Aorta (tissue), 5 donors: ENCODE measurements at regions not wholly inside any gene's neighbourhood (a gene's known extent, or its start where the extent isn't known, plus 50 kb on each side); places are given as distances from the start of the nearest gene placed in this dataset.

Experiments
- ATAC-seq: fragments of 200-7000 bp; cut with Tn5 transposase; one replicate; pipeline ENCODE4 v1.9.1; 2022; ENCODE audit warnings: moderate library complexity; ENCODE audit not compliant: low FRiP score
- DNase-seq, 2 donors: peaks; one replicate each; pipeline ENCODE4 v3.0.0-alpha.2; 2020
- H3K27ac ChIP-seq, 2 donors: one replicate each; pipeline ENCODE4 v1.5.1; 2013; ENCODE audit warnings: low read length in 2 of 2, mild to moderate bottlenecking in 2 of 2, moderate library complexity in 2 of 2, control low read depth in 1 of 2, inconsistent platforms in 1 of 2, low read depth in 1 of 2
- H3K27me3 ChIP-seq, 2 donors: one replicate each; pipeline ENCODE4 v1.6.1; 2013; ENCODE audit warnings: control low read depth in 1 of 2, low read length in 1 of 2, mild to moderate bottlenecking in 1 of 2, moderate library complexity in 1 of 2; ENCODE audit not compliant: insufficient read depth in 2 of 2, control insufficient read depth in 1 of 2
- H3K36me3 ChIP-seq, 2 donors: one replicate each; pipeline ENCODE4 v1.6.1; 2013; ENCODE audit warnings: control low read depth in 1 of 2, low read length in 1 of 2, mild to moderate bottlenecking in 1 of 2; ENCODE audit not compliant: insufficient read depth in 2 of 2, control insufficient read depth in 1 of 2
- H3K4me1 ChIP-seq, 2 donors: one replicate each; pipeline ENCODE4 v1.6.1; 2013; ENCODE audit warnings: low read length in 2 of 2, control low read depth in 1 of 2, mild to moderate bottlenecking in 1 of 2, moderate library complexity in 1 of 2; ENCODE audit not compliant: insufficient read depth in 2 of 2, control insufficient read depth in 1 of 2
- H3K4me3 ChIP-seq, 2 donors: one replicate each; pipeline ENCODE4 v1.5.1; 2013; ENCODE audit warnings: low read length in 2 of 2, control low read depth in 1 of 2, mild to moderate bottlenecking in 1 of 2
- H3K9me3 ChIP-seq: one replicate; pipeline ENCODE4 v1.6.1; 2013; ENCODE audit warnings: mild to moderate bottlenecking, low read length; ENCODE audit not compliant: control insufficient read depth
- WGBS, 2 donors: extraction: QIAGEN DNeasy Blood & Tissue Kit; methylation state at CpG; one replicate each; pipeline ENCODE4 v1.1.7; 2013; 5-methylcytosine and 5-hydroxymethylcytosine counted together
- intact Hi-C, 2 donors: fragments of 100-400 bp; cut with DNase I; formaldehyde crosslinking; loops; one replicate each; pipeline versions ENCODE4 v1.14.2 to v1.15.0; 2022
- donor health status: healthy with polysubstance abuse.
- donor health status: Bipolar disorder and iron deficiency.
- donor health status: DM: no; HTN: no; CAD: no.
- donor health status: DM: no; HTN: no; CAD: no.
- donor health status: DM: yes; HTN: yes; CAD: no.

DNA sequence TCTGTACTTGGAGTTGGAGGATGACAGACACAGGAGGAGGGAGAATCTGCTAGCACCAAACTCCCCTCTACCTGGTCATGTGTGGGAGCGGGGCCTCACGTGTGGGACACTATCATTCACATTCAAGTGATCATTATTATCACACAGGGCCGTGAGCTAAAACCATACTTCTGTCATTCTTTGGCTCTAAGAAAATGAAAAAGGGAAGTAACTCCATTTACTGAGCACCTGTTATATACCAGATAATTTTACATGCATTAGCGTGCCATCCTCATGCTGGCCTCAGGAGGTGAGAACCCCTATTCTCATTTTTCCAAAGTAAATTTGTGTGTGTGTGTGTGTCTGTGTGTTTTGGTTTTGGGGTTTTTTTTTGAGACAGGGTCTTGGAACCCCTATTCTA lies 150.1 kb downstream of the GLI2 start:
- intact Hi-C loops = no loop called here
- Histone ChIP-seq H3K27ac (no peak overlapping the region), H3K36me3 (no peaks in the 10 kb centered on the region), H3K9me3 (no peaks in the 10 kb centered on the region), H3K27me3 (no peaks in the 10 kb centered on the region), H3K4me3 (no peak overlapping the region), H3K4me1 (no peaks in the 10 kb centered on the region)
- DNase-seq (no peak), ATAC-seq (no peak)
- WGBS, 2 donors = 91% methylated on average over 4 of the region's 4 CpGs

- no peaks in the 10 kb centered on the region for H3K9me3 ChIP-seq
- intact Hi-C loops = no loop called here
- H3K4me3 ChIP-seq = no peak overlapping the region
- 94 to 97% methylated on average over 18 of the region's 18 CpGs for WGBS, 2 donors
- H3K27ac ChIP-seq = no peak overlapping the region
- no peak for ATAC-seq
- H3K4me1 ChIP-seq = no peaks in the 10 kb centered on the region
- DNase-seq = peak; percentile 42 to 59
- no peaks in the 10 kb centered on the region for H3K36me3 ChIP-seq
- H3K27me3 ChIP-seq = no peaks in the 10 kb centered on the region
Measured at GRCh38 chr2:120886534-120887319, 151.1 kb downstream of the GLI2 start.

DNA sequence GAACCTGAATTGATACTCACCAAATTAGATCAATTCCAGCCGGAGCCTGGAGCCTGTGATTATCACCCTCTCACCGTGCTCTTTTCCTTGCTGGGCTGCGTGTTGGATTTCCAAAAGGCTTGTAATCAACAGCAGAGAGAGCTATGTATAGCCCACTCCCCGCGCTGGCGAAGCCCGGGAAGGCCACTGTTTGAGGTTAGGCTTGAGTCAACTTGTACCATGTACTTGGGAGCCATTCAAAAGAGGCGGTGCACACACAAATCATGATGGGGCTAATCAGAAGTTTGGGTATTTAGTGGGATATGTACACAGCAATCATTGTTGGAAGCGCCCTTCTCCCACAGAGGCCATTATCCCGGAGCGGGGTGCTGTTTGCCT lies 151.6 kb downstream of the GLI2 start:
- ATAC-seq (no peak), DNase-seq (peak in 1 of 2 donors; percentile 59)
- intact Hi-C loops = no loop called here
- H3K9me3 ChIP-seq = no peaks in the 10 kb centered on the region
- no peak overlapping the region for H3K4me3 ChIP-seq
- no peaks in the 10 kb centered on the region for H3K36me3 ChIP-seq
- no peaks in the 10 kb centered on the region for H3K27me3 ChIP-seq
- H3K27ac ChIP-seq = no peak overlapping the region
- WGBS, 2 donors = 83 to 84% methylated on average over 11 of the region's 11 CpGs
- no peaks in the 10 kb centered on the region for H3K4me1 ChIP-seq

- WGBS, 2 donors = 71 to 72% methylated on average over 14 of the region's 14 CpGs
- ATAC-seq (no peak), DNase-seq (peak; percentile 29 to 61)
- H3K4me1 ChIP-seq = no peaks in the 10 kb centered on the region
- H3K27me3 ChIP-seq = no peaks in the 10 kb centered on the region
- intact Hi-C loops = no loop called here
- no peaks in the 10 kb centered on the region for H3K36me3 ChIP-seq
- H3K9me3 ChIP-seq = no peaks in the 10 kb centered on the region
- H3K27ac ChIP-seq = no peak overlapping the region
- no peak overlapping the region for H3K4me3 ChIP-seq
Measured at GRCh38 chr2:120887741-120888231, 152.1 kb downstream of the GLI2 start.

DNA sequence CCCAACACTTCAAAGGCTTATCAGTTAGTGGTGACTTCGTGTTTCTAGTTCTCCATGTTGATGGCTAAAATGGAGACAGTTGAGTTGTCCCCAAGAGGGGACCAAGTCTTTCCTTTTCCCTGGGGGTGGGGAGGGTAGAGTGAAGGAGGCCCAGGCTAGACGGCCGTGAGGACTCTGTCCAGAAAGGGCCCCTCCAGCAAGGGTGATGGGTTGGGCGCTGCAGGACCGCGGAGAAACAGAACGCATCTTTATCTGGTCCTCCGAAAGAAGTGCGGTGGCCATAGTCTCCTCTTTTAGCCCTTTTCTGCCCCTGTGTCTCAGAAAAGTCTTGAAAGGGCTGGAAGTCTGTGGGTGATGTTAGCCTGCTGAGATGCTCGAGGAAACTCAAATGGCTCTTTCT lies 153.2 kb downstream of the GLI2 start:
- Histone ChIP-seq H3K4me3 (no peak overlapping the region), H3K27me3 (no peaks in the 10 kb centered on the region), H3K9me3 (no peaks in the 10 kb centered on the region), H3K27ac (no peak overlapping the region), H3K36me3 (no peaks in the 10 kb centered on the region), H3K4me1 (no peaks in the 10 kb centered on the region)
- DNase-seq (peak; percentile 23 to 52), ATAC-seq (no peak)
- 97% methylated on average over 10 of the region's 10 CpGs for WGBS, 2 donors
- intact Hi-C loops = no loop called here

GRCh38 chr2:120889936-120890335 lies 154.3 kb downstream of the GLI2 start:
- H3K27ac ChIP-seq = no peak overlapping the region
- 95 to 98% methylated on average over 3 of the region's 3 CpGs for WGBS, 2 donors
- intact Hi-C loops = no loop called here
- H3K36me3 ChIP-seq = no peaks in the 10 kb centered on the region
- no peaks in the 10 kb centered on the region for H3K27me3 ChIP-seq
- ATAC-seq (no peak), DNase-seq (no peak)
- H3K4me1 ChIP-seq = no peaks in the 10 kb centered on the region
- no peak overlapping the region for H3K4me3 ChIP-seq
- no peaks in the 10 kb centered on the region for H3K9me3 ChIP-seq

- no peak overlapping the region for H3K4me3 ChIP-seq
- H3K4me1 ChIP-seq = no peaks in the 10 kb centered on the region
- H3K27me3 ChIP-seq = no peaks in the 10 kb centered on the region
- 94% methylated on average over 12 of the region's 12 CpGs for WGBS, 2 donors
- ATAC-seq (no peak), DNase-seq (peak; percentile 13 to 43)
- H3K27ac ChIP-seq = no peak overlapping the region
- intact Hi-C loops = no loop called here
- H3K36me3 ChIP-seq = no peaks in the 10 kb centered on the region
- H3K9me3 ChIP-seq = no peaks in the 10 kb centered on the region
Measured at GRCh38 chr2:120890566-120891360, 155.1 kb downstream of the GLI2 start.

GRCh38 chr2:120892271-120892966 lies 156.8 kb downstream of the GLI2 start:
- Histone ChIP-seq H3K4me3 (no peak overlapping the region), H3K4me1 (no peaks in the 10 kb centered on the region), H3K36me3 (no peaks in the 10 kb centered on the region), H3K27ac (peak overlapping the region in 1 of 2 donors; percentile 17), H3K27me3 (no peaks in the 10 kb centered on the region), H3K9me3 (no peaks in the 10 kb centered on the region)
- no peak for ATAC-seq
- peak; percentile 17 to 47 for DNase-seq
- 94 to 95% methylated on average over 8 of the region's 8 CpGs for WGBS, 2 donors
- intact Hi-C loops = no loop called here
